Esophagus squamous epithelium (tissue), 4 donors: ENCODE measurements at regions not wholly inside any gene's neighbourhood (a gene's known extent, or its start where the extent isn't known, plus 50 kb on each side); places are given as distances from the start of the nearest gene placed in this dataset.
"Not testable (repeated sequence)": the region's sequence is repeated elsewhere in the genome, so short reads cannot be mapped to it uniquely, and the experiment has no call there.

ENCODE experiments used
- POLR2A ChIP-seq, 4 donors: fragments of 450-650 bp; IDR thresholded peaks; one replicate each; pipeline ENCODE4 v1.6.1; 2017; ENCODE audit warnings: antibody characterized with exemption in 4 of 4, mild to moderate bottlenecking in 4 of 4, moderate library complexity in 3 of 4
- TF ChIP-seq, protein P1 (sequence below), 6 experiments: fragments of 450-650 bp in 4 of 6; fragments of 200-600 bp in 2 of 6; sonication (generic) in 2 of 6; IDR thresholded peaks; one replicate each; pipeline ENCODE4 v1.5.1; 2016 to 2019; ENCODE audit warnings: antibody characterized with exemption in 6 of 6, mild to moderate bottlenecking in 4 of 6, moderate library complexity in 4 of 6

DNA sequence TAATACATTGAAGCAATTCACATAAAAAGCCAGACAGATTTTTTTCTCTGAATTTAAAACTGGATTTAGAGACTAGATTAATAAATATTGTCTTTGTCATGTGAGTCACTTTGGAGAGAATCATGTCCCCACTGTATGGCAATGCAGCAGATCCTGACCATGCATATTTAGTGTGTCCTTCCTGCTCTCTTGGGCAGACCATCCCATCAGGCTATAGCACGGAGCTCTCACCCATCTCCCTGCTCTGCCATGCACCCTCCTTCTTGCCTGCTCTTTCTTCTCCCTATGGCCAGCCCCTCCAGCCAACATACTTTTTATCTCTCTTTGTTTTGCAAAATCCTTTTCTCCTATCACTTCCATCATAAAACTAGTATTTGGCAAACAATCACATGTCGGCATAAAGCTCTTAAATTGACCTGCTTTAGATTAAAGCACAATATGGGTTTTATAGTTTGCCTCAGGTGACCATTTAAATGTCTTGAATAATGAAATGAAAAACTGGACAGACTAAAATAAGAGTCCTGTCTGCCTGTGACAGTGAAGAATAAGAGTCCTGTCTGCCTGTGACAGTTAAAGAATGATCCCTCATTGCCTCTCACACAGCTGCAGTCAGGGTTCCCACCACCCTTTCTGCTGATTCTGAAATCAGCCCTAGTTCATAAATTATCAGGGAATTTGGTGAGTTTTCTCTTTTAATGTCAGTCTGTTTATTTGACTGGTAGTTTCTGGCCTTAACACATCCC lies 315.0 kb upstream of the PLGLB2 start:
- TF ChIP-seq, protein P1, sequence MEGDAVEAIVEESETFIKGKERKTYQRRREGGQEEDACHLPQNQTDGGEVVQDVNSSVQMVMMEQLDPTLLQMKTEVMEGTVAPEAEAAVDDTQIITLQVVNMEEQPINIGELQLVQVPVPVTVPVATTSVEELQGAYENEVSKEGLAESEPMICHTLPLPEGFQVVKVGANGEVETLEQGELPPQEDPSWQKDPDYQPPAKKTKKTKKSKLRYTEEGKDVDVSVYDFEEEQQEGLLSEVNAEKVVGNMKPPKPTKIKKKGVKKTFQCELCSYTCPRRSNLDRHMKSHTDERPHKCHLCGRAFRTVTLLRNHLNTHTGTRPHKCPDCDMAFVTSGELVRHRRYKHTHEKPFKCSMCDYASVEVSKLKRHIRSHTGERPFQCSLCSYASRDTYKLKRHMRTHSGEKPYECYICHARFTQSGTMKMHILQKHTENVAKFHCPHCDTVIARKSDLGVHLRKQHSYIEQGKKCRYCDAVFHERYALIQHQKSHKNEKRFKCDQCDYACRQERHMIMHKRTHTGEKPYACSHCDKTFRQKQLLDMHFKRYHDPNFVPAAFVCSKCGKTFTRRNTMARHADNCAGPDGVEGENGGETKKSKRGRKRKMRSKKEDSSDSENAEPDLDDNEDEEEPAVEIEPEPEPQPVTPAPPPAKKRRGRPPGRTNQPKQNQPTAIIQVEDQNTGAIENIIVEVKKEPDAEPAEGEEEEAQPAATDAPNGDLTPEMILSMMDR (IDR thresholded peaks at IDR 0.05) = not testable (repeated sequence)
- TF ChIP-seq POLR2A (IDR thresholded peaks at IDR 0.05) = not testable (repeated sequence)
